ENCODE measurements at regions not wholly inside any gene's neighbourhood (a gene's known extent, or its start where the extent isn't known, plus 50 kb on each side); places are given as distances from the start of the nearest gene placed in this dataset.
A peak's percentile ranks its signal among the peaks of the same experiment; 100 is the strongest.

- Histone ChIP-seq H3K4me2 (ENCODE audit: insufficient read depth, low read length) (no peak overlapping the region), H3K79me2 (ENCODE audit: insufficient read depth, low read length) (no peaks in the 10 kb centered on the region), H3K9me3 (ENCODE audit: low read depth, low read length) (no peaks in the 10 kb centered on the region), H2AFZ (ENCODE audit: low read length) (no peak overlapping the region), H3K36me3 (ENCODE audit: insufficient read depth, low read length) (no peaks in the 10 kb centered on the region), H3K27ac (ENCODE audit: low read depth, low read length) (no peak overlapping the region), H3K4me3 (ENCODE audit: insufficient read depth, low read length) (no peak overlapping the region), H4K20me1 (ENCODE audit: insufficient read depth, low read length) (no peaks in the 10 kb centered on the region), H3K27me3 (ENCODE audit: insufficient read depth, low read length) (no peaks in the 10 kb centered on the region), H3K4me1 (ENCODE audit: insufficient read depth, low read length) (no peaks in the 10 kb centered on the region)
- TF ChIP-seq, protein P1, sequence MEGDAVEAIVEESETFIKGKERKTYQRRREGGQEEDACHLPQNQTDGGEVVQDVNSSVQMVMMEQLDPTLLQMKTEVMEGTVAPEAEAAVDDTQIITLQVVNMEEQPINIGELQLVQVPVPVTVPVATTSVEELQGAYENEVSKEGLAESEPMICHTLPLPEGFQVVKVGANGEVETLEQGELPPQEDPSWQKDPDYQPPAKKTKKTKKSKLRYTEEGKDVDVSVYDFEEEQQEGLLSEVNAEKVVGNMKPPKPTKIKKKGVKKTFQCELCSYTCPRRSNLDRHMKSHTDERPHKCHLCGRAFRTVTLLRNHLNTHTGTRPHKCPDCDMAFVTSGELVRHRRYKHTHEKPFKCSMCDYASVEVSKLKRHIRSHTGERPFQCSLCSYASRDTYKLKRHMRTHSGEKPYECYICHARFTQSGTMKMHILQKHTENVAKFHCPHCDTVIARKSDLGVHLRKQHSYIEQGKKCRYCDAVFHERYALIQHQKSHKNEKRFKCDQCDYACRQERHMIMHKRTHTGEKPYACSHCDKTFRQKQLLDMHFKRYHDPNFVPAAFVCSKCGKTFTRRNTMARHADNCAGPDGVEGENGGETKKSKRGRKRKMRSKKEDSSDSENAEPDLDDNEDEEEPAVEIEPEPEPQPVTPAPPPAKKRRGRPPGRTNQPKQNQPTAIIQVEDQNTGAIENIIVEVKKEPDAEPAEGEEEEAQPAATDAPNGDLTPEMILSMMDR (IDR thresholded peaks at IDR 0.05; ENCODE audit: extremely low read depth, low read depth, low read length): no peak
- peak; percentile 51 for DNase-seq (ENCODE audit: insufficient read length, low spot score, missing footprints)
Observed at GRCh38 chr2:31778153-31778552, 197.4 kb upstream of the SRD5A2 start.

- TF ChIP-seq, protein P1 (IDR thresholded peaks at IDR 0.05; ENCODE audit: extremely low read depth, low read depth, low read length): no peak
- Histone ChIP-seq H4K20me1 (ENCODE audit: insufficient read depth, low read length) (no peaks in the 10 kb centered on the region), H3K27me3 (ENCODE audit: insufficient read depth, low read length) (no peaks in the 10 kb centered on the region)
Observed at GRCh38 chr2:31770741-31771140, 190.0 kb upstream of the SRD5A2 start.

DNA sequence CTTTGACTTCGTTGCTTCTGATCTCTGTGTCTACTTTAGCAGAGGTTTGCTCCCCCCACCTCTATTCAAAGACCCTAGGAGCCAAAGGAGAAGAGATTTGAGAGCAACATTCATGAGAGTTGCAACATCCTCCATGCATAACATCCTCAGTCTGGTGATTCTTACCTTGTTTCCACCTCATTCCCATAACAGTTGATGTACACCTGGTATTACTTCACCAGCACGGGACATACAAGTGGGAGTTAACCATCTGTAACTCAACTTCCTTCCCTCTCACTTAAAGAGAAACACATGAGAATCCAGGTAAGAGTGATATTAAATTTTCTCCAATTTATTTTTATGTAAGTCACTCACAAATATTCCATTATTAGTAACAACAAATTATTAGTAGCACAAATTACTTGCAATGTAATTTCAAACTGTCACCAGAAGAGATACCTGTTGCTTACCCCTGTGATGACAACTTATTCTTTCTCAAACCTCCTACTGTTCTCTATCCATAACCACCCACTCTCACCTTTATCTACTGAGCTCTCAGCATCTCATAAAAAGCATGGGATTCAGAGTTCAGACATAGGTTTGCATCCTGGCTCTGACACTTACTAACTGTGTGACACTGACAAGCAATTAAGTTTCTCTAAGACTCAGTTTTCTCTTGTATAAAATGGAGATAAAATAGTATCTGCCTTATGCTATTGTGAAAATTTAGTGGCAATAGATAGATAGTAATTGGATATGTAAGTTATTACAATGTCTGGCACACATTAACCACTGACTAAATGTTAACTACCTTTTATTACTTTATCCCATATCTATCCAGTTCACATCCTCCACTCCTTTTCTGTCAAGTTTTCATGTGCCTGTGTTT, 184.6 kb upstream of the SRD5A2 start:
- H3K4me3 ChIP-seq (ENCODE audit: insufficient read depth, low read length): no peak overlapping the region
- no peaks in the 10 kb centered on the region for H4K20me1 ChIP-seq (ENCODE audit: insufficient read depth, low read length)
- no peak overlapping the region for H2AFZ ChIP-seq (ENCODE audit: low read length)
- H3K79me2 ChIP-seq (ENCODE audit: insufficient read depth, low read length): no peaks in the 10 kb centered on the region
- no peak overlapping the region for H3K27ac ChIP-seq (ENCODE audit: low read depth, low read length)
- H3K36me3 ChIP-seq (ENCODE audit: insufficient read depth, low read length): no peaks in the 10 kb centered on the region
- H3K9me3 ChIP-seq (ENCODE audit: low read depth, low read length): no peaks in the 10 kb centered on the region
- H3K4me2 ChIP-seq (ENCODE audit: insufficient read depth, low read length): no peak overlapping the region
- TF ChIP-seq, protein P1 (IDR thresholded peaks at IDR 0.05; ENCODE audit: extremely low read depth, low read depth, low read length): no peak
- no peaks in the 10 kb centered on the region for H3K4me1 ChIP-seq (ENCODE audit: insufficient read depth, low read length)
- no peaks in the 10 kb centered on the region for H3K27me3 ChIP-seq (ENCODE audit: insufficient read depth, low read length)
- DNase-seq (ENCODE audit: insufficient read length, low spot score, missing footprints): no peak

More at GRCh38 chr2:31770741-31771140, 190.0 kb upstream of the SRD5A2 start:
- H3K36me3 ChIP-seq (ENCODE audit: insufficient read depth, low read length): no peaks in the 10 kb centered on the region
- H3K27ac ChIP-seq (ENCODE audit: low read depth, low read length): no peak overlapping the region
- H3K4me1 ChIP-seq (ENCODE audit: insufficient read depth, low read length): no peaks in the 10 kb centered on the region
- H2AFZ ChIP-seq (ENCODE audit: low read length): no peak overlapping the region
- H3K4me2 ChIP-seq (ENCODE audit: insufficient read depth, low read length): no peak overlapping the region
- no peaks in the 10 kb centered on the region for H3K79me2 ChIP-seq (ENCODE audit: insufficient read depth, low read length)
- no peak for DNase-seq (ENCODE audit: insufficient read length, low spot score, missing footprints)
- no peaks in the 10 kb centered on the region for H3K9me3 ChIP-seq (ENCODE audit: low read depth, low read length)
- no peak overlapping the region for H3K4me3 ChIP-seq (ENCODE audit: insufficient read depth, low read length)

DNA sequence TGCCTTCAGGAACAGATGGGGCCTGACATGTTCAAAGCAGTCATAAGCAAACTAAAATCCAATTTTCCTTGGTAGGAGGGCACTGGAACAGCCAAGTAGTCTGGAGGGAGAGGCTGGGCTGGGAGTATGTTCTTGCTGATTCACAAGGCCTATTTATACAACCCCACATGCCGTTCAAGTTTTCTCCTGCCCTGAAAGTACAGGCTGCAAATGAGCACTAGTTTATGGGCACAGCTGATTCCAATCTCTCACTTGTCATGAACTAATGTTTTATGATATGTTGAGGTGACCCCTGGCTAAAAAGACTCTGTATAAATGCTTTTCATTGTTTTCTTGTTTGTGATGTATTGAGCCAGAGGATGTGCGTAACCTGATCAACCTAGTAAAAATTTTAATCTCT, 183.4 kb upstream of the SRD5A2 start:
- Histone ChIP-seq H3K9me3 (ENCODE audit: low read depth, low read length) (no peaks in the 10 kb centered on the region), H2AFZ (ENCODE audit: low read length) (no peak overlapping the region), H3K4me3 (ENCODE audit: insufficient read depth, low read length) (no peak overlapping the region), H3K4me1 (ENCODE audit: insufficient read depth, low read length) (no peaks in the 10 kb centered on the region), H3K4me2 (ENCODE audit: insufficient read depth, low read length) (no peak overlapping the region), H4K20me1 (ENCODE audit: insufficient read depth, low read length) (no peaks in the 10 kb centered on the region), H3K36me3 (ENCODE audit: insufficient read depth, low read length) (no peaks in the 10 kb centered on the region), H3K79me2 (ENCODE audit: insufficient read depth, low read length) (no peaks in the 10 kb centered on the region), H3K27me3 (ENCODE audit: insufficient read depth, low read length) (no peaks in the 10 kb centered on the region), H3K27ac (ENCODE audit: low read depth, low read length) (no peak overlapping the region)
- TF ChIP-seq, protein P1 (IDR thresholded peaks at IDR 0.05; ENCODE audit: extremely low read depth, low read depth, low read length): no peak
- no peak for DNase-seq (ENCODE audit: insufficient read length, low spot score, missing footprints)

Measured in osteoblast (primary cell).